Left cardiac atrium (tissue), 4 donors: ENCODE measurements at regions not wholly inside any gene's neighbourhood (a gene's known extent, or its start where the extent isn't known, plus 50 kb on each side); places are given as distances from the start of the nearest gene placed in this dataset.
A peak's percentile ranks its signal among the peaks of the same experiment; 100 is the strongest.

Experiments
- ATAC-seq, 2 donors: fragments of 200-7000 bp; cut with Tn5 transposase; one replicate each; pipeline ENCODE4 v1.9.1; 2020; ENCODE audit warnings: mild to moderate bottlenecking in 2 of 2, moderate library complexity in 2 of 2
- DNase-seq: peaks from one replicate; pipeline ENCODE4 v3.0.0-alpha.2; 2020
- intact Hi-C, 2 donors: fragments of 100-400 bp; cut with DNase I; formaldehyde crosslinking; loops; one replicate each; pipeline versions ENCODE4 v1.14.1 to v1.15.1; 2022 to 2023
- donor health status: DM: no; HTN: yes; CAD: no.
- donor health status: DM: no; HTN: yes; CAD: no; lungs with severe emphysema.
- donor health status: DM: yes; HTN: yes; CAD: no.
- donor health status: Dilated cardiomyopathy.

DNA sequence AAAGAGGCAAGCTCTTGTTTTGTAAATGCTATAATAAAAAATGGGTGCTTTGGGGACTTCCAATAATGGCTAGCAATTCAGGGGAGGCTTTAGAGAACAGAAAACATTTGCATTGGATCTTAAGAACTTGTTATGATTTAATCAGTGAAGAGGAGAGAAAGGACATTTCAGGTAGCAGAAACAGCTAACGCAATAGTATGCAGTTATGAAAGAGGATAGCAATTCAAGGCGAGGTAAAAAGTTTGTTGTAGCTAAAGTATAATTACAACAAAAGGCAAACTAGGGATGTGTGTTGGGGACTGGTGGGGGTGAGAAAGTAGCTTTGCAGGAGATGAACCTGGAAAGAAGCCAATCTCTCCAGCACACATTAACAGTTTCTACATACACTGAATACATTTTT is 558.7 kb upstream of the SEMA6D start:
- DNase-seq (no peak), ATAC-seq (no peak)
- intact Hi-C loops: no loop called here

- no peak for DNase-seq
- ATAC-seq: no peak
- intact Hi-C loops: no loop called here
Measured at GRCh38 chr15:47177177-47177576, 540.1 kb upstream of the SEMA6D start.

DNA sequence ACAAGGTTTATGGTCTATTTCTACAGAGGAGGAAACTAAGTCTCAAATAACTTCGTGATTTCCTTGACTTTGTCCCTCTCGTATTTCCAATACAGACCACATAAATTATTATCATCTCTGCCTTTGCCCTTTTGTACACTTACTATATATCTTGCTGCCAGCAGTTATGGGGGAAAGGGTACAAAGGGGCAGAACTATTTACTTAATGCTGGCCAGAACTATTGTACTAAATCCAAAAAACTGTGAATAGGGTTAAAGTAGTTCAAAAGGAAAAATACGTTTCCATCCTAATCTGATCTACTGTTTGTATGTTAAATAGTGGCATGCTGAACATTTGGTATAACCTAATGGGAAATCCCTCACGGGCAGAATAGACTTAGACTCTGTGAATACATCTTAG is 537.3 kb upstream of the SEMA6D start:
- DNase-seq: no peak
- no peak for ATAC-seq
- intact Hi-C loops: loop anchor here in 1 of 2 donors (10.0 kb wide), 1 partner anchor 1475 kb away; no protein-coding TSS in a partner anchor

DNA sequence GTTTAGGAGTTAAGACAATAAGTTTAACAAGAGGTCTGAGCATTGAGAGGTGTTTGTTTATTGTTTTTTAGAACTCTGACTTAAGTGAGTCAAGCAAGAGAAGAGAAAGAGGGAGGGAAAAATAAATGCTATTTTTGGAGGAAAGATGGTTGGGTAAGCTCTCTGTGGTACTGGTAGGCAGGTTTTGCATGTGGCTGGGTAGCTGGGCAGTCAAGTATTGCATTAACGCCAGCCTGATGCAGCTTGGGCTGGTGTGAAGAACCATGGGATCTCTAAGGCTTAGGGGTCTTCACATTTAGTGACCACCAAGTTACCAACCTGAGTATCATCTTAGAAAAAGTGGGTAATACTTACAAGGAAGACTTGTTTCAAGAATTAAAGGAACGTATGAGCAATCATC is 534.5 kb upstream of the SEMA6D start:
- intact Hi-C loops: loop anchor here in 1 of 2 donors (10.0 kb wide), 1 partner anchor 1478 kb away; no protein-coding TSS in a partner anchor
- DNase-seq (no peak), ATAC-seq (no peak)

GRCh38 chr15:47184003-47184907 is 533.0 kb upstream of the SEMA6D start:
- peak; percentile 27 for DNase-seq
- peak; percentile 53 to 82 for ATAC-seq
- intact Hi-C loops: loop anchor here in 1 of 2 donors (10.0 kb wide), 1 partner anchor 1479 kb away; no protein-coding TSS in a partner anchor

DNA sequence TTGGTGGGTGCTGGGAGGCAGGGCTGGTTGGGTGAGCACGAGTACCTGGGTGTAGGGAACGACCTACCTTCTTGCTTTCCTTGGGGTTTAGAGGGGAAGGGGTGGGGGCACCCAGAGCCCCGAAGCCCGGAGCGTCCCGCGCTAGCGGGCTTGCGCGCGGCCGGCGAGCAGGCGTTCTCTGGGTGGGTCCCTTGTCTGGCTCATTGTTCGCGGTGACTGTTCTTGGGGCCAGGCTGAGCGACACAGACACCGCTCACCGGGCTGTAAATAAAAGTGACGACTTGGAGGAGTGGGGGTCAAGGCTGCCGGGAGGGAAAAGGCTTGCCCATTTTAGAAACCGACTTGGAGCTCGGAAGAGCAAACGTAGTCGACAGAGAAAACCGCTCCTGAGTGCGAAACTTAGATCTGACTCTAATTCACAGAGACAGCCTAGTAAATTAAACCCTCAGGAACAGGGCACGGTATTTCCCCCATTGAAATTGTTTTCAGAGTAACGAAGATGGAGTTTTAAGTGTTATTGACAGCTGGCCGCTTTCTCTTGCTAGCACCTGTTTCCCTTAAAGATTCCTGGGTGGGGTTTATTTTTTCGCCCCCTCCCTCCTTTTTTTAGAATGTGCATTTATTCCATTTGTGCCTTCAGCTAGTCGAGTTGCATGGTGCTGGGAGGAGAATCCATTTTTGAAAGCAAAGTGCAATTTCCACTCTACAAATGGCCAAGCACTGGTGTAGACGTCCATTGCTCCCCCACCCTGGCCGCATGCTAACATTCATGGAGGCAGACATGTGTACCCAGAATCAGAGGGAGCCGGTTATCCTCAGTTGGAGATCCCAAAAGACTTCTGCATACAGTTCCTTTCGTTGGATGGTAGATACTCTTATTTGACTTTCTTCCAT is 532.1 kb upstream of the SEMA6D start:
- peak; percentile 15 to 73 for ATAC-seq
- intact Hi-C loops: loop anchor here in 1 of 2 donors (10.0 kb wide), 1 partner anchor 1480 kb away; no protein-coding TSS in a partner anchor
- DNase-seq: no peak

DNA sequence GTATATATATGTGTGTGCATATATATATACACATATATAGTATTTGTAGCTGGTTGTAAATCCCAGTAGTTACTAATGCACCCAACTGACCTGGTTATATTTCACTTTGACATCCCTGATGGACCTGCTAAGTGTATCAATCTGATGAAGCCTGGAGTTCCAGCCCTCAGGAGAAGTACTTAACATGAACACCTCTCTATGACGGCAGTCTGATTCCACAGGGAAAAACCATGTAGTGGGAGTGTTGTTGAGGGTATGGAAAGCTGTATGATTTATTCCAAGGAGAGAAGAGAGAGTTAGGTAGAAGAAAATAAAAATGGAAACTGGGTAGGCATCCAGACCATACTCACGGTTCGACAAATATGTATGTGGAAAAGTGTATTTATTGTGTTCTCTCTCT is 531.2 kb upstream of the SEMA6D start:
- intact Hi-C loops: loop anchor here in 1 of 2 donors (10.0 kb wide), 1 partner anchor 1481 kb away; no protein-coding TSS in a partner anchor
- ATAC-seq (no peak), DNase-seq (no peak)

DNA sequence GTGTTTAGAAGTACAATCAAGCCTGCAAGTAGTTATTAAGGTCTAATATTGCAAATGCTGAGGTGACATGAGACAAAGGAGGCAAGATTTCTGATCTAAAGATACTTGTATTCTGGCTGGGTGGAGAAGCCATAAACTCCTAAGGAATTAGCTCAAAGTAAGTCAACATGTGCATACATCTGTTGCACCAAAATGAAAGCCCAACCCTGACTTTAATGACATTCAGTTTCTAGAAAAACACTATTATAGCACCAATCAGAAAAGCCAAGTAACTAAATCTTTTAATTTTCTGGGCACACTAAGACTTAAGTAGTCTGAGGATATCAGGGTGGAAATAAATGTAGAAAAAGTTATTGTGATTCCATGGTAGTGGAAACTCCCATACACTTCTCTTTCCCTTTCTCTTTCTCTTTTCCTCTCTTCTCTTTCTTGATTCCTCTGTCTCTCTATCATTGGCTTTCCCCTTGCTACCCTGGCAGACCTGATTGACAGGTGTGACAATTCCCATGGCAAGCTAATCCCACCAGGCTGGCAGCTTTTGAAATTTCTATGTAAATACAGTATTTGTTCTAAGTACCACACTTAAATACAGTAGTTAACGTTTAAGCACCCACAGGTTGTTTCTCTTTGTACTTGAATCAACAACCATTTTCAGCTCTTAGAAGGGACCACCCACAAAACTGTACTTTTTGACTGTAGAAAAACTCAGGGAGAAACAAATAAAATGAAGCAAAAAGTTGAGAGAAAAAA is 528.4 kb upstream of the SEMA6D start:
- intact Hi-C loops: loop anchor here in 1 of 2 donors (10.0 kb wide), 1 partner anchor 1484 kb away; no protein-coding TSS in a partner anchor
- DNase-seq (no peak), ATAC-seq (no peak)

GRCh38 chr15:47194718-47195117 is 522.6 kb upstream of the SEMA6D start:
- DNase-seq: no peak
- intact Hi-C loops: loop anchor here (5.0 to 10.0 kb wide), 5 partner anchors 210 to 1093 kb away; no protein-coding TSS in a partner anchor
- peak; percentile 33 to 60 for ATAC-seq

- peak; percentile 83 for DNase-seq
- intact Hi-C loops: loop anchor here (2.0 to 10.0 kb wide), 6 partner anchors 209 to 1091 kb away; no protein-coding TSS in a partner anchor
- ATAC-seq: peak; percentile 98 to 99
Measured at GRCh38 chr15:47196048-47196447, 521.3 kb upstream of the SEMA6D start.

DNA sequence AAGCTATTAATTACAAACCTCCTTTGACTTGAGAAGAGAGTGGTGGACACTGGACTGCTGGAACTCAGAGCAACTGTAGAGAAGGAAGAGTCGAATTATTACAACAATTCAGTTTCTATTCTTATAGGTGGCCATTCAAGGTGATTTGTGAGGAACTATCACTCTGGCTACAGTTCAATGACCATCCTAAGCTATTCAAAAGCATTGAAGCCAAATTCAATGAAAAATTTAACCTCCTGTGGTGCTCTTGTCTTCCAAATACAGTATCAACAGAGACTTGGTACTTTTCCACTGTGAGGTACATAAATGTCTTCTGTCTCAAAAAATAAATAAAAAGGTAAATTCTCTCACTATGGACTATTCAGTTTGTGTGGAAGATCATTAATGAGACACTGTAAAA is 513.3 kb upstream of the SEMA6D start:
- no peak for DNase-seq
- intact Hi-C loops: no loop called here
- no peak for ATAC-seq

DNA sequence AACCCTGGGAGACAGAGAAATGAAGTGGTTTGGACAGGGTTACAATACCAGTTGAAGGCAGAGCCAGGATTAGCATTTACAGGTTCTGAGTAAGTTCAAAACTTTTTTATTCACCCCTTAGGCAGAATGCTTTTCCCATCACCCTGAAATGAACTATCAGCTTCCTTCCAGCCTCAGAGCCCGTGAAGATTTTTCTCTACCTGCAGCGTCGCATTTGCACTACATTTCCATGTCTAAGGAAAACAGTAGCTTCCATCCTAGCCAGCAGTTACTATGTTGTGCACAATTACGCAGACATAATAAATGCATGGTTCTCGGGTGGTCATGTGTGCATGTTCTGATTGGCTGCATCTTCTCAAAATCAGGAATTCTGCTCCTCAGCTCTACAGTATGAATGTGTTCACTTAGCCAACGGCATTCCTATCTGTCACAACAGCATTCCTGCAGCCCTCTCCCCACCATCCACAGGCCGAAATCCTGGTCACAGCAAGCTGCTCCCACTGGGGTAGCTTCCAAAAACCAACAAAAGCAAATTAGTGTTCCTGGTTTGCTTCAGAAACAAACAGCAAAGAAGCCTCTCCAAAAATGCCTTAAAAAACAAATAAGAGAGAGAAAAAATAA is 510.8 kb upstream of the SEMA6D start:
- intact Hi-C loops: no loop called here
- ATAC-seq: no peak
- DNase-seq: no peak

DNA sequence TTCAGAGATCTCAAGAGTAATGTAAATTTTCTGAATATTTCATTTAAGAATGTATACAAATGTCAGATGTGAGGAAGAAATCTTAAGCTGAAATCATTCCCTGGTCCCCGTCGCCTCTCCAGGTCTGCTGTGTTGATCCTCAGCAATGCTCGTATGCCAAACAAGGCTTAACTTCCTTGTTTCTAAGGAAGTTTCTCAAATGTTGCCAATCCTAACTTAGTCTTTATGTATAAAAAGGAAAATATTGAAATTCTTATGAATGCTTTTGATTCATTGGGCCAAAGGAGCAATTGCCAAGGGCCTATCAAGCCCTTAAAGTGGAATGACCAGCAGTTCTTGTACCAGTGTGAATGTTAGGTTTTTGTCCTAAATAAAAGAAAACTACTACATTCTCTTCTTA is 507.7 kb upstream of the SEMA6D start:
- ATAC-seq (no peak), DNase-seq (no peak)
- intact Hi-C loops: no loop called here

GRCh38 chr15:47212222-47213010 is 504.9 kb upstream of the SEMA6D start:
- intact Hi-C loops: no loop called here
- ATAC-seq: no peak
- DNase-seq: no peak

- intact Hi-C loops: no loop called here
- ATAC-seq (no peak), DNase-seq (no peak)
Measured at GRCh38 chr15:47213883-47214282, 503.4 kb upstream of the SEMA6D start.

GRCh38 chr15:47218295-47218694 is 499.0 kb upstream of the SEMA6D start:
- intact Hi-C loops: no loop called here
- ATAC-seq: no peak
- no peak for DNase-seq

DNA sequence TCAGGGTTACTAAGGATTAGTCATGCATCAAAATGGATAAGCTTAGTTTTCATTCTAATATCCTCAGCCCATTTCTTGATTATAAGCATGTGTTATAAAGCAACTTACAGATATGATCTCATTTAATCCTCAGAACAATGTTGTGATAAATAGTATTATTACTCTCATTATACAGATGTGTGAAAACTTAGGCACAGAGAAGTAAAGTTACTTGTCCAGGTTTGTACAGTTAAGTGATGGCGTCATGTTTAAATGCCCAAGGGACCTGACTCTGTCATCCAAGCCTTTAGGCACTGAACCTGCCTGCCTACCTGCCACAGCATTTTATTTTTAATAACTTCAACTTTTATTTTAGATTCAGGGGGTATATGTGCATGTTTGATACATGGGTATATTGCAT is 472.9 kb upstream of the SEMA6D start:
- intact Hi-C loops: no loop called here
- ATAC-seq: no peak
- DNase-seq: no peak

DNA sequence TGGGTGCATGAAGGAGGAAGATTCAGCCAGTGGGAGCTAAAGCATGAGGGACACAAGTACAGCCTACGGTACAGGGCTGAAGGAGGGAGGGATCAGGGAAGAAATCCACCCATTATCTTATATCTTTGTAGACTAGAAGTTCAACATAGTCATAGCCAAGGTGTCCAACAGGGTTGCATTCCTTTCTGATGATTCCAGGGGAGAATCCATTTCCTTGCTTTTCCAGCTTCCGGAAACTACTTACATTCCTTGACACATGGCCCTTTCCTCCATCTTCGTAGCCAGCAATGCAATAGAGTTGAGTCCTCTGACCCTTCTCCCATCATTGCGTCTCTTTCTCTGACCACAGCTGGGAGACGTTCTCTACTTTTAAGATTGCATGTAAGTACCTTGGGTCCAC is 471.0 kb upstream of the SEMA6D start:
- intact Hi-C loops: no loop called here

More for the DNA sequence above, 471.0 kb upstream of the SEMA6D start:
- DNase-seq (no peak), ATAC-seq (no peak)
